Muscle of arm (tissue), 1 donor: ENCODE measurements at regions not wholly inside any gene's neighbourhood (a gene's known extent, or its start where the extent isn't known, plus 50 kb on each side); places are given as distances from the start of the nearest gene placed in this dataset.
"Not testable (repeated sequence)": the region's sequence is repeated elsewhere in the genome, so short reads cannot be mapped to it uniquely, and the experiment has no call there.

ENCODE experiments used
- DNase-seq: peaks from one replicate; pipeline ENCODE4 v3.0.0-alpha.2; 2013

DNA sequence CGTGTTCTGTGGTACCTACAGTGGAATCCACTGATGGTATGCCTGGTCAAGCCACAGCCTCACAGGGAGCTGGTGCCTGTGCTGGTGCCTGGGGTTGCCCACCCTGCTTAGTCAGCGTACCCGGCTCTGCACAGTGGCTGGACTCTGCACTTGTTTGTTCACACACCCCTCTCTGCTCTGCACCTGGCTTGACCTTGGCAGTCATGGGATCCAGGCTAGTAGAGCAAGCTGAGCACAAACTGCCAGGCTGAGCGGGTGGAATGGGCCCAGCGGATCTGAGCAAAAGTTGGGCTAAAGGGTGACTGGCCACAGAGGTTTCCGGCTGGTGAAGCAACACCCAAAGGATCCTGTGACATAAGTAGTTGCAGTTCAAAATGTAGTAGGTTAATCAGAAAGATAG is 163.5 kb downstream of the CDH19 start:
- no peak for DNase-seq

DNA sequence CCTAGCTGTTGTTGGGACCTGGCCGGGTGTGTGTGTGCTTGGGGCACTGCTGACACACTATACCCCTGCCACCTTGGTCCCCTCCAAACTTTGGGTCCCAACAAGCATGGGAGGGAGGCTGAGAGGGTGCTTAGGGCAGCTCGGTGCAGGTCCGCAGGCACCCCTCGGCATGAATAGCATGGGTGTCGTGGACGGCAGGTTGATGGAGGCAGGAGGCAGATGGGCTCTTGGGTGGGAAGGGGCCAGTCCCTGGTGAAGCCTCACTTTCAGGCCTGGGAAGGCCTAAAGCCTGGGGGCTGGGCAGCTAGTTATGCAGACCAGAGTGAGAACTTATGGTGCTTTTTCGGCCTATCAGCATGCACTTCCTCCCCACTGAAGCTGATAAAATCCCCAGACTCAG is 164.2 kb downstream of the CDH19 start:
- DNase-seq = no peak

DNA sequence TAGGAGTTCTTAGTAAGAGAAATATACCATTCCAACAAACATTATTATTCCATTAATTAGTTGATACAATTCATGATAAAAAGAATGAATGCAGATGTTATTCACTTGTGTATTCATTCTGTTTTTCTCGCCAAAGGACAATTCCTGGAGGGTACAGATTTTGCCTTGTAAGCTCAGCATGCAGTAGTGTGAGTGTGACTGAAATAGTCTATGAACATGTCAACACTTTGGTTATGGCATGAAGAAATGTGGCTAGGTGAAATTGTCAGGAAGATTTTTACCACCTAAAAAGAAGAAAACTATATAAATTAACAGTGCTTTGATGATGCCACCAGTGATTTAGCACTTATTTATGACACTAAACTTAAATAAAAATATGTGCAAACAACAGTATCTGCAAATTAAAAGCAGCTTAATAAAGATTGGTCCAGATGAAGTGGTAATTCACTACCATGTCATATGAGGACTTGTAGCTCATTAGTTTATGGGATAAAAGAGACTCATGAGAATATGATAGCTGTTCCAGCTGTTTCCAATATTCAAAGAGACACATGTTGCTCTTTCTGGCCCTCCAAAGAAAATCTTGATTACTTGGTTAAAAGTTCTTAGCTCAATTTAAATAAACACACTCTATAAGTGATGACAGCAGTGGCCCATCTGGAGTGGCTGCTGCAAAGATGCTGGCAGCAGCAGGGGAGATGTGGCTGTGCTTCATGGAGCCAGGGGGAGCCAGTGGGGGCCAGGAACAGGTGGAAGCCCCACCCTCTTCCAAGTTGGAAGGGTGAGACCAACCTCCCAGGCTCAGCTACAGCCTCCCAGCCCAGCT is 165.0 kb downstream of the CDH19 start:
- DNase-seq = no peak

DNA sequence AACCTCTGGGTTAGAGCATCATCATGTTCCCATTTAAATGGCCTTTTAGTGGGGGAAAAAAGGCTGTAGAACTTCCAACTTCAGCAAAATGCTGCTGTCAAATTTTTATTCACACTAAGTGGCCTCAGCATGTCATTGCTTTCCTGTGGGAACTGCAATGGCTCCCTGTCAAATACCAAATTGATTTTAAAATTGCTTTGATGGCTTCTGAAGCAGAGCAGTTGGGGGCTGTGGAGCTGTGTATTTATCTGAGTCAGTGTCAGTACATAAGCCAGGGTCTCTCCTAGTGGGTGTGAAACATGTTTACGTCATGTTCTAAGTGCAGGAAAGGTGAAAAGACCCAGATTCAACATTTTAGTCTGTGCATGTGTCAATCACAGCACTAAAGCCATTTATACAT is 171.3 kb downstream of the CDH19 start:
- no peak for DNase-seq

DNA sequence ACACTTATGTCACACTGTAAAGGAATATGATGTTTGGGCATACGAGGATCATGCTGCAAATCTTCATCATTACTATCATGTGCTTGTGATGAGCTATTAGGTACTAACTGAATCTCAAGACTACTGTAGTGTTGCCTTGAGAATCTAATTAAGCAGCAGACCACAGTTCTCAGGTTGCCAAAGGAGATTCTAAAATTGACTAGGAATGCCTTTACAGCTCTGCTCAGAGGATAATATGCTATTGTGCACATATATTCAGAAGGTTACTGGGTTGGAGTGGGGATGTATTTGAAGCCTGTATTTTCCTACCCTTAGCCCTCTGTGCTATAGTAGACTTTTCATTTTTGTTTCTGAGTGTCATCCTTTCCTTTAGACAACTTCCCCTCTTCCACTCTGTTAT is 175.1 kb downstream of the CDH19 start:
- DNase-seq = no peak

DNA sequence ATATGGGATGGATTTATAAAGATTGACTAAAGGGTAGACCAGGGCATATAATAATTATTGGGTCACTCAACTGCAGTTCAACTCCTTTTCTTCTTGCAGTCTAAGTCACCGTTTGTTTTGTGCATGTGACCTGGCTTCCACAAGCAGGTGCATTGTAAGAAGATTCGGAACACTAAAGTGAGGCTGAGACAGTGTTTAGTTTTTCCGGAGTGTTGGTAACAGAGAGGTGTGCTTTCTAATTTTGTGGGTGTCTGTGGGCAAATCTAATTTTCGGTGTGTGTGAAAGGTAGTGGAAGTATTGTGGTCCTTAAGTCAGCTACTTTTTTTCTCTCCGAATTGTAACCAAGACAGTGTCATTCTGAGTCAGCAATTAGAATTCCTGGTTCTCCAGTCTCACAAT is 184.5 kb downstream of the CDH19 start:
- no peak for DNase-seq

DNA sequence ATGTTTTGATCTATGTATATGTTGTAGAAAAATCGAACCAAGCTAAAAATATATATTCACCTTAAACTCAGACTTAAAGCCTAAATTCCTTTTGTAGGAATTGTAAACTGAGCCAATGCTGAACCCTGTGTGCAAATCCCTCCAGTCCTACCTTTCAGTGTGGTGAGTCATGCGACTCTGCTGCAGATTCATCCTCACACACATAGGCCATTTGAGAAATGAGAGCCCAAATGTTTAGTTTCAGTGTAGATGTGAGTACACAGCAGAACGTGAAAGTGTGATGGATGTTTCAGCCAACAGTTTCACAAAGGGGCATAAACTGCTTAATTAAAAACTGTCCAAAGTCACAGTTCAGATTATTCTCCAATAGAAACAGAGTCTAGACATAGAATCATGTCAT is 193.2 kb downstream of the CDH19 start:
- no peak for DNase-seq

DNA sequence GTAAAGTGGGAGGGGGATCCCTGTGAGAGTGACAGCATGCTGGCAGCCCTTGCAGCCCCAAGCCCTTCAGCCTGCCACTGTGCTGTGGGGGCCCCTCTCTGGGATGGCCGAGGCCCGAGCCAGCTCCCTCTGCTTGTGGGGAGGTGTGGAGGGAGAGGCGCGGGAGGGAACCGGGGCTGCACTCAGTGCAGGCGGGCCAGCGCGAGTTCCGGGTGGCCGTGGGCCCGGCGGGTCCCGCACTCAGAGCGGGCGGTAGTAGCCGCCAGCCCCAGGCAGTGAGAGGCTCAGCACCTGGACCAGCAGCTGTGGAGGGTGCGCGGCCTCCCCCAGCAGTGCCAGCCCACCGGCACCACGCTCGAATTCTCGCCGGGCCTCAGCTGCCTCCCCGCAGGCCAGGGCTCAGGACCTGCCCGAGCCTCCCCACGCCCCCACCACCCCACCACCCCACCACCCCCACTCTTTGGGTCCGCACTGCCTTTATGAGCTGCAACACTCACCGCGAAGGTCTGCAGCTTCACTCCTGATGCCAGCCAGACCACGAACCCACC is 208.1 kb downstream of the CDH19 start:
- no peak for DNase-seq

DNA sequence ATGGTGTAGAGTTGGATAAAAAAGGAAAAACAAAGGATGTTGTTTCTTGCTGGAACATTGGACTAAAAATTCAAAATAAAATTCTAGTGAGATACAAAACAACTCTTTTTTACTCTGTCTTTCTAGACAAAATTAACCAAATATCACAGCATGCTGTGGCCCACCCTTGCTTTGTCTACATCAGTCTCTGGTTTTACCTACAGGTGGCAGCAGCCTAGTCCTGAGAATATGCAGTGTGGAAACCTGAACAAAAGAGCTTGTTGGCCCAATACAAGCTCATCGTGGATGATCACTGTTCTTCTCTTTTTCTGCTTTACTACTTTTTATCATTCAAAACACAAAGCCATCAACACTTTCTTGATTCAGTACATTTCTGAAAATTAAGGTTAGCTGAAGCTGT is 210.4 kb downstream of the CDH19 start:
- no peak for DNase-seq

DNA sequence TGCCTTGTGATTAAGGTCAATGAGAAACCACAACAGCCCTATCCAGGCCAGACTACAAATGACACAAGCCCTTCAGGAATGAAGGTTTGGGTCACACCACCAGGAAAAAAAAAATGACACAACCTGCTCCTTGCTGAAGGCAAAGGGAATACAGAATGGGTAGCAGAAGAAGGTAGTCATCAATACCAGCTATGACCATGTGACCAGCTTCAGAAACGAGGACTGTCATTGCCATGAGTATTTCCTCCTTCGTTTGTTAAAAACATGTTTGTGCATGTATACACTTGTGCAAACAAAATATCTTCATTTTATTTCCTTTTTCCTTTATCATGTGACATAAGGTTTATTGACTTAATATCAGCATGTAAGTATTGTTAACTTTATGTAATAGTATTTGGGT is 226.6 kb downstream of the CDH19 start:
- DNase-seq = no peak

DNA sequence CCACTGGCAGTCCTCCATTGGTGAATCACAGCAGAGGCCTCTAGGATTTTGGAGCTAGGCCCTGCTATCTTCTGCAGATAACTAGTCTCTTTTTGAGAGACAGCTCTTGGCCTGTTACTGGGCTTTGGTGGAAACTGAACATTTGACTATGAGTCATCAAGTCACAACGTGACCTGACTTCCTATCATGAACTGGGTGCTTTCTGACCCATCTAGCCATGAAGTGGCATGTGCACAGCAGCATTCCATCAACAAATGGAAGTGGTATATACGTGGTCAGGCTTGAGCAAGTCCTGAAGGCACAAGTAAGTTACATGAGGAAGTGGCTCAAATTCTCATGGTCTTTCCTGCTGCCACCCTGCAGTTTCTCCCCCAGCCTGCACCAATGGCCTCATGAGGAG is 228.5 kb downstream of the CDH19 start:
- DNase-seq = not testable (repeated sequence)

DNA sequence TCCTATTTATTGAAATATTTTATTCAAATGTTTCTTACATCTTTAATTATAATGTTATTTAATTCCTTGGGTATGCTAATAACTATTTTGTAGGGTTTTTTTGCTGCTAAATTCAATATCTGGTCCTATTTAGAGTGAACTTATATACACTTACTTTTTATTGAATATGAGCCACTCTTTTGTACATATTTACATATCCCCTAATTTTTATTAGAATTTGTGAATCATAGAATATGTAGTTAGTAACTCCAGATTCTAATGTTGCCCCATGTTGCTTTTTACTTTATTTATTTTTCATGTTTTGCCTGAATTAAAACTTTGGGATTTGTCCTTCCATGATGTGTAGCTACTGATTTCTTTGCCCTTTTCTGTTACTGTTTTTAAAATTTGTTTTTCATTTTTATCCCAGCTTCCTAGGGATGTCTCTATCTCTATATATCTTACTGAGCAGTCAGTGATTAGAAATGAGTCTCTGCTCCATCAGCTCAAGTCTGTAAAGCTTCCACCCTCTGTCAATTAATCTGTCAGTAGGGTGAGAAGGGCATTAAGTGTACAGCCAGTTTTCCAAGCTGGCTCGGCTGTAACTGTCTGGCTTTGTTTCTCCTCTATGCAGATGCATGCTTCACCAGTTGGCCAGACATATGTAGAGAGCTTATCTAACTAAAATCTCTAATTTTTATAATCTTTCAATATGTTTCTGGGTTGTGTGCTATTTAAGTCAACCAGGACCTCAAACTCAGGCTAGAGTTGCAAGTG is 256.9 kb downstream of the CDH19 start:
- no peak for DNase-seq

DNA sequence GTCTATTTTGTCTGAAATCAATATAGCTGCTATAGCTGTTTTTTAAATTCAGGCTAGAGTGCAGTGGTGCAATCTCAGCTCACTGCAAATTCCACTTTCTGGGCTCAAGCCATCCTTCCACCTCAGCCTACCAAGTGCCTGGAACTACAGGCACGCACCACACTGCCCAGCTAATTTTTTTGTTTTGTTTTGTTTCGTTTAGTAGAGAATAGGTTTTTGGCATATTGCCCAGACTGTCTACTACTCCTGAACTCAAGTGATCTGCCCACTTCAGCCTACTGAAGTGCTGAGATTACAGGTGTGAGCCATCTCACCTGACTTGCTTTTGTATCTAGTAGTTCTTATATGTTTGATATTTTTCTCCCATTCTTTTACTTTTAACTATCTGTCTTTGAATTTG is 259.7 kb downstream of the CDH19 start:
- no peak for DNase-seq

DNA sequence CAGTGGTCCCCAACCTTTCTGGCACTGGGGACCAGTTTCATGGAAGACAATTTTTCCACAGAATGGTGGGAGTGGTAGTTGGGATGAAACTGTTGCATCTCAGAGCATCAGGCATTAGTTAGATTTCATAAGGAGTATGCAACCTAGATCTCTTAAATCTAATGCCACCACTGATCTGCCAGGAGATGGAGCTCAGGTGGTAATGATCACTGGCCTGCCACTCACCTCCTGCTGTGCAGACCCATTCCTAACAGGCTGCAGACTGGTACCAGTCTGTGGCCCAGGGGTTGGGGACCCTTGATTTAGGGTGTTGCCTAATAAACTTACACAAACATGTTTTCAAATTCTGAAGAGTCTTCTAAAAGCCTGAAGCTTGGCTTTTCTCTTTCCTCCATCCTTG is 261.3 kb downstream of the CDH19 start:
- DNase-seq = no peak

DNA sequence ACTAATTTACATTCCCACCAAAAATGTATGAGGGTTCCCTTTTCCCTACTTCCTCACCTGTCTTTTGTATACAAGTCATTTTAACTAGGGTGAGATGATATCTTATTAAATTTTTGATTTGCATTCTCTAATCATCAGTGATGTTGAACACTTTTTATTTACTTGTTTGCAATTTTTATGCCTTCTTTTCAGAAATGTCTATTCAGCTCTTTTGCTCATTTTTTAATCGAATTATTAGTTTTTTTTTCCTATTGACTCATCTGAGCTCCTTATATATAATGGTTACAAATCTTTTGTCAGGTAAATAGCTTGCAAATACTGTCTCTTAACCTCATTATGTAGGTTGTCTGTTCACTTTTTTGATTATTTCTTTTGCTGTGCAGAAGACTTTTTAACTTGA is 269.4 kb downstream of the CDH19 start:
- no peak for DNase-seq

DNA sequence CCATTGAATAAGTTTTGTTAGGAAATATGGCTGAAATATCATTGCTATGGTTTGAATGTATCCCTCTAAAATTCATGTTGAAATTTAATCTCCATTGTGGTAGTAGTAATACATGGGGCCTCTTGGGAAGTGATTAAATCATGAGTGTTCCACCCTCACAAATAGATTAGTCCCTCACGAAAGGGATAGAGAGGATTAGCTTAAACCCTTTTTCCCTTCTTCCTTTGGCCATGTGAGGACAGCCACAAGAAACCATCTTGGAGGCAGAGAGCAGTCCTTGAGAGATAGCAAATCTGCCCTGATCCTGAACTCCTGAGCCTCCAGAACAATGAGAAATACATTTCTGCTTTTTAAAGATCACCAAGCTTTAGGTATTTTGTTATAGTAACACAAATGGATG is 274.2 kb downstream of the CDH19 start:
- no peak for DNase-seq

DNA sequence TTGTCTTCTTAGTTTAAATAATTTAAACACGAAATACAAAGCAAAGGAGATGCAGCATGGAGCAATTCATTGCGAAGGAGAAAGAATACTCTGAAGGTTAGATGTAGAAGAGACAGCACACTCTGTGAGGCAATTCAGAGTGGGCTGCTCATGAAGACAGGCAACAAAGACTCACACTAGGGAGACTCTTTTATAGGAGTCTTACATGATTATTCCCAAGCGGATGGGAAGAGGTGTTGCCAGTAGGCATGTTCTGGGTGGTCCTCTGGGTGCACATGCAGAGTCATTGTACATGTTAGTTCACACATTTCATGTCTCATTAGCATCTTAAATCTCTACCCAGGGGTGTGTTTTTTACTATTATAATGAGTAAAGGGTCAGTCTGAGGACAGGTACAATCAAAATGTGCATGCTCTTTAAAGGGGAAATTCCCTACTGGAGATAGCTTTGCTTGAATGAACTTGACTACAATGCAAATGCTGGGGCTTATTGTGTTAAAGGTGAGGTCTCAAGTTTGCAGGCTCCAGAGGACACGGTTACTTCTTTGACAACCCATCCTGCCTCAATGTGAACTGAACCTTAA is 275.5 kb downstream of the CDH19 start:
- DNase-seq = no peak

DNA sequence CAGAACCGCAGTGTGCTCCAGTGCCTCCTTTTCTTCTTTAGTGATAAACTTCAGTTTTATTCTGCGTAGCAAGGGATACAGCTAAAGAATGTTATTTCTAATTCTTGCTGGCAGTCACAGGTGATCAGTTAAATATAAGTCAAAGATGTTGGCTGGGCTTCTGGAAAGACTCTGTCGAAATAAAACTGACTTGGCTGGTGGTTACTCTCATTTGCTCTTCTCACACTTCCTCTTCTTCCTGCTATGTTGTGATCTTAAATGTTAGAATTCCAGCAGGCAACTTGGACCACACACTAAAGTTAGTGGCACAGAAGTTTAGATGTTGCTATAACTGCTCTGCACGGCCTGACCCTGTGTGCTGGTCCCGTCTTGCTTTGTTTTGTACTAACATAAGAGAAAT is 278.6 kb downstream of the CDH19 start:
- DNase-seq = no peak

DNA sequence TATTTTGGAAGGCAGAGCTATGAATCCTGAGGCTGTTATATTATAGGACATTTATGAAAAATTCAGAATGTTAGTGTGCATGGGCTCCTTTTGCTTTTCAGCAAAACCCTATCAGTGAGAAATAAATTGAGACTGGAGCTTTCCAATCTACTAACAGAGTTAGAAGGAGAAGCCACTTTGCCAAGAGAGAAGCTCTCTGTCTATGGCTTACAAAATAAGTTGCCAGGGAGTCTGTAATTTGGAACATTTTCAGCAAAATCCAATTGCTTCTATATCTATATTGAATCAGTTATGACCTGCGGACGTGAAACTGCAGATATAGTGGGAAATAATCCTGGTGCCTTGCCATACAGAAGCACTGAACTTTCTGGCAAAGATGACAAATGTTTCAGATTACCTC is 279.3 kb downstream of the CDH19 start:
- no peak for DNase-seq

DNA sequence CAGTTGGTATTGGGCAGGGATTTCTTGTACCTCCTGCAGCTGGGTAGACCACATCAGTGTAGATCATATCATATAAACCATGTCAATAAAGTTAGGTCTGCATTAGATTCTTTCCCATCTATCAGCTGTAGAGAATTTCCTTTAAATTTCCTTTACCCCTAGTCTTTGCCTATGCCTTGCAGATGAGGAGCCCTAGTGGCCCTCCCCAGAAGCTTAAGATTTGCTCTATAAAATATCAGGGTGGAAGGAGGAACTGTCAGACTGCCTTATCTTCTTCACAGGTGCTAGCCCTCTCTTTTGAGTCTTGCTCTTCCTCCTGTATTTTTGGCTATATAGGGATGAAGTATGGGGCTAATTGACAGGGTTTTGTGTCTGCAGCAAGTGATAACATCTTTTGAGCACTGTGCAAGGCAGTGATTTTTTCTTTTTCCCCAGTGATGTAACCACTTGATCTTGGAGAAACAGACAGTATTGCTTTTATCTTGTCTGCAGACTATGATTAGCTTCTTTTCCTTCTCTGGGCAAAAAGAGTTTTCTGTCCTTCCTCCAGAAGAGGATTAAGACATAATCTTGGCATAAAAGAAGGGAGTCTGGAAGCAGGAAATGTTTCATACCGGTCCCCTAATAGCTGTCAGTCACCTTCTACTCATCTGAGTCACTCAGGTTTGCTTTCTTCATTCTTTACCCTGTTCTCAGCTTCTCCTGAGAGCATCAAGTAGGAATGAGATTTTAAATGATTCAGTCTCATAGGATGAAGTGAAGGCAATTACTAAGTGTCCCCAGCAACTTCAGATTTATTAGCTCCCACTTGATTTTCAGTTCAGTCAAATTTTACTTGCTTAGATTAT is 286.4 kb downstream of the CDH19 start:
- no peak for DNase-seq

DNA sequence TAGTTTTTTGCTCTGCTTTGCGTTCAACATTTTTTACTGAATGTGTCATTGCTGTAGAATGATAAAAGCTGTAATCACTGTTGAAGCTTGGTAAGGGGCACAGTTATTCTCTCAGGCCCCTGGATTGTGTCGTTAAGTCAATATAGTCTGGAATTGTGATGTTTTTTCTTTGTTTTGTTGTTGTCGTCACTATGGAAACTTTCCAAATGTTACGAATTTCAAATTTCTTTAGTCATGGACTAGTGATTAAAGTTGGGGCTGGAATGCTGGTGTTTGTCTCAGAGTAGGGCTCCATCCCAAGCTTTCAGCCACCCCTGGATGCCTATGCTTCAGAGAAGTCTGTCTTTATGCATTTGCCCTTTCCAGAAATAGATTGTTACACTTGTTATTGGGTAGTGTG is 287.2 kb downstream of the CDH19 start:
- no peak for DNase-seq

DNA sequence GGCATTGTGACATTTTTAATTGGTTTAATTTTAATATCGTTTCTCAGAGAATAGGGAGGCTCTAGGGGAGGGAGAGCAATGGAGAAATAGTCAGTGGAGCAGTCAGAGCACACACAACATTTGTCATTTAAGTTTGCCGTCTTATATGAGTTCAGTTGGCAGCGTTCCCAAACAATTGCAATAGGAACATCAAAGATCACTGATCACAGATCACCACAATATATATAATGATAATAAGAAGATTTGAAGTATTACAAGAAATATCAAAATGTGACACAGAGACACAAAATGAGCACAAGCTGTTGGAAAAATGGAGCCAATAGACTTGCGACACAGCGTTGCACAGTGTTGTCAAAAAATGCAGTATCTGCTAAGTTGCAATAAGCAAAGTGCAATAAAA is 303.7 kb downstream of the CDH19 start:
- DNase-seq = no peak
